ENCODE measurements at regions not wholly inside any gene's neighbourhood (a gene's known extent, or its start where the extent isn't known, plus 50 kb on each side); places are given as distances from the start of the nearest gene placed in this dataset.

DNA sequence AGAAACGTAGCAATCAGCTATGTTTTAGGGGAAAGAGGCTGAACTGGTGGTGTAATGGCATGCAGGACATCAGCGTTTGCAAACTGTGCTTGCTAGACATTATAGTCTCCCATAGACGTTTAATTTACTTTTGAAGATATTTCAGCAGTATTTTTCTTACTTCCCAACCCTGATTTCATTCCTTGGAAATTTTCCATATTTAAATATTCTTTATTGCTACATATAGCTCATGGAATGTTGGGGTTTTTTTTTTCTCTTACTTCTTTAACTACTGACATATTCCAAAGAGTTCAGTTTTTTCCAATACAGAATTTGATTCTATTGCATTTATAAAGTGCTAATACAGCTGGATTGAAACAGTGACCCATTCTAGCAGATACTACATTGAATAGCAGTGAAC, 694.4 kb upstream of the CITED2 start:
- no peaks in the 10 kb centered on the region for H3K9me3 Mint-ChIP-seq
- H3K36me3 Mint-ChIP-seq (ENCODE audit: low read depth) = no peaks in the 10 kb centered on the region
- Histone ChIP-seq H3K27ac (ENCODE audit: low read depth, low read length) (no peak overlapping the region), H3K4me1 (ENCODE audit: control insufficient read depth, insufficient read depth, low read length) (no peaks in the 10 kb centered on the region), H3K36me3 (ENCODE audit: control insufficient read depth, insufficient read depth, low read length) (no peaks in the 10 kb centered on the region), H3K9ac (ENCODE audit: extremely low read depth, low read length, poor library complexity, severe bottlenecking) (no peak overlapping the region), H3K9me3 (ENCODE audit: control insufficient read depth, low read length) (no peaks in the 10 kb centered on the region), H3K4me3 (ENCODE audit: low read length) (no peak overlapping the region), H3K27me3 (ENCODE audit: control insufficient read depth, insufficient read depth, low read length, poor library complexity, severe bottlenecking) (no peaks in the 10 kb centered on the region)
- no peak overlapping the region for H3K4me3 Mint-ChIP-seq
- H3K27me3 Mint-ChIP-seq (ENCODE audit: insufficient read depth) = no peaks in the 10 kb centered on the region
- DNase-seq = no peak
- H3K27ac Mint-ChIP-seq = no peak overlapping the region
- TF ChIP-seq, protein P1, sequence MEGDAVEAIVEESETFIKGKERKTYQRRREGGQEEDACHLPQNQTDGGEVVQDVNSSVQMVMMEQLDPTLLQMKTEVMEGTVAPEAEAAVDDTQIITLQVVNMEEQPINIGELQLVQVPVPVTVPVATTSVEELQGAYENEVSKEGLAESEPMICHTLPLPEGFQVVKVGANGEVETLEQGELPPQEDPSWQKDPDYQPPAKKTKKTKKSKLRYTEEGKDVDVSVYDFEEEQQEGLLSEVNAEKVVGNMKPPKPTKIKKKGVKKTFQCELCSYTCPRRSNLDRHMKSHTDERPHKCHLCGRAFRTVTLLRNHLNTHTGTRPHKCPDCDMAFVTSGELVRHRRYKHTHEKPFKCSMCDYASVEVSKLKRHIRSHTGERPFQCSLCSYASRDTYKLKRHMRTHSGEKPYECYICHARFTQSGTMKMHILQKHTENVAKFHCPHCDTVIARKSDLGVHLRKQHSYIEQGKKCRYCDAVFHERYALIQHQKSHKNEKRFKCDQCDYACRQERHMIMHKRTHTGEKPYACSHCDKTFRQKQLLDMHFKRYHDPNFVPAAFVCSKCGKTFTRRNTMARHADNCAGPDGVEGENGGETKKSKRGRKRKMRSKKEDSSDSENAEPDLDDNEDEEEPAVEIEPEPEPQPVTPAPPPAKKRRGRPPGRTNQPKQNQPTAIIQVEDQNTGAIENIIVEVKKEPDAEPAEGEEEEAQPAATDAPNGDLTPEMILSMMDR (conservative IDR thresholded peaks at IDR 0.05) = no peak
- 88% methylated on average over 1 to 3 of the region's 3 CpGs for WGBS, 2 experiments (ENCODE audit: insufficient coverage in 1 of 2, insufficient read length in 1 of 2)
- peaks cover 2% of the 10 kb centered on the region for H3K4me1 Mint-ChIP-seq

DNA sequence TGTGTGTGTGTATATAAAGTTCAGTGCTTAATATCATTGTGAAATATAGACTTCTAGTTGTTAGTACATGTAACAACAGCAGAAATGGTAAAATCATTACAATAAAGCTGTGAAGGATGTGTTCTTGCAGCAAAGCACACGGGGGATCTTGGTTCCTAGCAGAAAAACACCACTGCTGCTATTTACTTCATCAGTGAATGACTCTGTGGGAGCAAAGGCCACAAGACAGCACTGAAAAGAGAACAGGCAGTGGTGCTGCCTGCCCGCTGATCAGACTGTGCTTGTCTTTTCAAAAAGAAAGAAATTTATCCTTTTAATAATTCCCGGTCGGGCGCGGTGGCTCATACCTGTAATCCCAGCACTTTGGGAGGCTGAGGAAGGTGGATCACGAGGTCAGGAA, 689.9 kb upstream of the CITED2 start:
- no peak overlapping the region for H3K9ac ChIP-seq (ENCODE audit: extremely low read depth, low read length, poor library complexity, severe bottlenecking)
- no peaks in the 10 kb centered on the region for H3K27me3 ChIP-seq (ENCODE audit: control insufficient read depth, insufficient read depth, low read length, poor library complexity, severe bottlenecking)
- no peaks in the 10 kb centered on the region for H3K9me3 Mint-ChIP-seq
- no peak overlapping the region for H3K27ac ChIP-seq (ENCODE audit: low read depth, low read length)
- no peaks in the 10 kb centered on the region for H3K9me3 ChIP-seq (ENCODE audit: control insufficient read depth, low read length)
- no peaks in the 10 kb centered on the region for H3K36me3 ChIP-seq (ENCODE audit: control insufficient read depth, insufficient read depth, low read length)
- H3K4me1 ChIP-seq (ENCODE audit: control insufficient read depth, insufficient read depth, low read length) = no peaks in the 10 kb centered on the region
- no peak for DNase-seq
- peaks cover 5% of the 10 kb centered on the region for H3K4me1 Mint-ChIP-seq
- no peaks in the 10 kb centered on the region for H3K27me3 Mint-ChIP-seq (ENCODE audit: insufficient read depth)
- H3K36me3 Mint-ChIP-seq (ENCODE audit: low read depth) = no peaks in the 10 kb centered on the region
- no peak overlapping the region for H3K4me3 ChIP-seq (ENCODE audit: low read length)
- 88 to 93% methylated on average over 7 of the region's 7 CpGs for WGBS, 2 experiments (ENCODE audit: insufficient coverage in 1 of 2, insufficient read length in 1 of 2)
- H3K4me3 Mint-ChIP-seq = no peak overlapping the region
- no peak overlapping the region for H3K27ac Mint-ChIP-seq
- TF ChIP-seq, protein P1 (conservative IDR thresholded peaks at IDR 0.05) = no peak

DNA sequence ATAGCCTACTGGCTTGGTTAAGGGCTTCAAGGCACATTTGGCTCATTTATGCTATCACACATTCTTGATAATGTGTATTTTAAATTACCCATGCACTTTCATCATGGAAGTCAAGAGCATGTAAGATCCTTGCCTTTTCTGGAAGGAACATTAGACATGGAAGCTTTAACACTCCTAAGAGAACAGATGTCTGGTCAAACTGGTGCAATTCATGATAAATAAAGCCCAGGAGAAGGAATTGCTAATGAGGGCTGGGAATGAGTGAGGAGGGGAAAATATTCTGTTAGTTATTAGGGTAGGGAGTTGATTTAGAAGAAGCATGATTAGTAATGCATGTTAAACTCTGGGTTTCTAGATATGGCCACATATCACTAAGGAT, 688.6 kb upstream of the CITED2 start:
- Histone ChIP-seq H3K36me3 (ENCODE audit: control insufficient read depth, insufficient read depth, low read length) (no peaks in the 10 kb centered on the region), H3K4me1 (ENCODE audit: control insufficient read depth, insufficient read depth, low read length) (no peaks in the 10 kb centered on the region), H3K4me3 (ENCODE audit: low read length) (no peak overlapping the region), H3K27me3 (ENCODE audit: control insufficient read depth, insufficient read depth, low read length, poor library complexity, severe bottlenecking) (no peaks in the 10 kb centered on the region), H3K27ac (ENCODE audit: low read depth, low read length) (no peak overlapping the region), H3K9me3 (ENCODE audit: control insufficient read depth, low read length) (no peaks in the 10 kb centered on the region), H3K9ac (ENCODE audit: extremely low read depth, low read length, poor library complexity, severe bottlenecking) (no peak overlapping the region)
- Mint-ChIP-seq H3K9me3 (no peaks in the 10 kb centered on the region), H3K36me3 (ENCODE audit: low read depth) (no peaks in the 10 kb centered on the region), H3K27me3 (ENCODE audit: insufficient read depth) (no peaks in the 10 kb centered on the region), H3K4me1 (peaks cover 5% of the 10 kb centered on the region), H3K4me3 (no peak overlapping the region), H3K27ac (no peak overlapping the region)
- DNase-seq = no peak
- TF ChIP-seq, protein P1 (conservative IDR thresholded peaks at IDR 0.05) = no peak

All from endodermal cell (in vitro differentiated cells).